ENCODE measurements at regions not wholly inside any gene's neighbourhood (a gene's known extent, or its start where the extent isn't known, plus 50 kb on each side); places are given as distances from the start of the nearest gene placed in this dataset.

DNA sequence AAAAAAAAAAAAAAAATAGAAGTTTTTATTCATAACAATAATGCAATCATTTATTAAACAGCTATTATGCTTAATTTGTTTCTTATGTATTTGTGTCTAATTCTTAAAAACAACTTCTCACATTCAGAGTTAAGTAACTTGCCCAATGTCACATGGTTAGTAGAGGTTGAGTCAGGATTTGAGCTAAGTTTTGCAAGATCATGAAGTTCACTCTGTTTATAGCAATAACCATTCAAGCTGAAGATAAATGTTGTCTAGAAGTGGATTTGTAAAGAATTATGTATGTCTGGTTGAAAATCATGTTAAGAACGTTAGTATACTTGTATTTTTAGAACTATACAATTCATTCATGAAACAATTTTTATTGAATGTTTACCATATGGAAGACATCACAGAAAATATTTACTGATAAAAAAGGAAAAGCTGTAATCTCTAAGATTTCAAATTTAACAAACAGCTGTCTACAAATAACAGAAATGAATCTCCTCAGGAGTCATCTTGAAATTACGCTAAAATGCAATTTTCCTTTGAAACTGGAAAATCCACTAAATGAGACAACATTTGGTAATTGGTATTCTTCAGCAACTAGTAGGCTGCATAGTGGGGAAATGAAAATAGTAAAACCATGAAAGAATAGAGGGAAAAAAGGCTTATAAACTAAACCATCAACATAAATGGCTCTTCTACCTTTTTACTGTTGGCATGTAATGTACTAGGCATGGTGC, 70.5 kb upstream of the AHR start:
- DNase-seq (ENCODE audit: low read depth in 2 of 2, low spot score in 1 of 2): no peak

DNA sequence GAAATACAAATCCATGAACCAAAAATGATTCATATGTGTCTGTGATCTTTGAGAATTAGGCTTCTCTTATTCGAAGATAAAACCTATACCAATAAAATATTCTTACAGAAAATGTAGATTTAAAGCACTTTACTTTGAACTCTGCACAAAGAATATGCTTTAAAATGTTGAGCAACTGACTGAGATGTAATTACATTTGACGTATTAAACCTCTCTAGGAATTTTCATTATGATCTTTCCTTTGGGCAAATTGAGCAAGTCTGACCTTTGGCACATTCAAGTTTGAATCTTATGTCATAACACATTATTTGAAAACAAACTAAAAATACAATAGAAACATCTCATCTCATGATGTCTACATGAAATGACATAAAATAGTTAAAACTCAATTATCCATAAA, 69.2 kb upstream of the AHR start:
- no peak for DNase-seq (ENCODE audit: low read depth in 2 of 2, low spot score in 1 of 2)

DNA sequence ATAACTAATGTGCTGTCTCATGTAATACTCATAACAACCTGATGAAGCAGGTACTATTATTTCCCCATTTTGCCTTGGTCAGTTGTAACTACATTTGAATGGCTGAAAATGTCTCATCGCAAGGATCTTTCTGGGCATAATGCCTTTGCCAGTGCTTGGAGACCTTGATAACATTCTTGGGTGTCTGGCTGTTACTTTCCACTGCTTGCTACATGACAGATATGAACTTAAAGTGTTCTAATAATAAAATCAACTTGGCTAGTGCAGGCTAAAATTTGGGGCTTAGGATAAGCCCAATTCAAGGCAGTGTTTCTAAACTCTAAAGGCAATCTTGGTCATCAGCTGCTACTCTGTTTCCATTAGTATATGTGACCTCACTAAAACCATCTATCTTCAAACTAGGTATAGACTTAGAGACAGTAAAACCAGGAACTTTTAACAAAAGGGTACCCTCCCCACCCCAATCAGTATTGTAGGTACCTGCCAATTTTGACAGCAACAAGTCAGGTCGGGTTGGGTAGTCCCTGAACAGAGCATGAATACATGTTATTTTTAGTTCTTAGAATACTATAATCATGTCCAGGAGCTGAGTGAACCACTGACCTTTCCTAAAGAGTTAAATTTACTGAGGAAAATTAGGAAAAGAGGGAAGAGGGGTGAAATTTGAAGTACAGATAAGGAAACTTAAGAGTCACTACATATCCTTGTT, 68.2 kb upstream of the AHR start:
- DNase-seq (ENCODE audit: low read depth in 2 of 2, low spot score in 1 of 2): no peak

DNA sequence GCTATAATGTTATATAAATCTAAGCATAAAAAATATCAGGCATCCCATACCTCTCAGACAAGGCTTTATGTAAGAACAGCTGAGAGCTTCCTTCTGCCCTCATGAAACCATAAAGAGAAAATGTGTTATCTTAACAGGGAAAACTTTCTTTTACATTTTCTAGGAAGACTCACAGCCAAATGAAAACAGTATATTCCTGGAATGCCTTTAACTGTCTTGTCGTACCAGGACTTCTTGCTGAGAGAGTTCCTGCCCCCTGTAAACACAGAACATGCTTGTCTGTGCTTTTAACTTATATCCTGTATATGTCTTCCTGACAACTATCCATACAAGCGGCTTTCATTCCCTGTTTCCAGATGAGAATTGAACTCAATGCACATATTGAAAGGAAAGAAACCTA, 64.8 kb upstream of the AHR start:
- DNase-seq (ENCODE audit: low read depth in 2 of 2, low spot score in 1 of 2): no peak

DNA sequence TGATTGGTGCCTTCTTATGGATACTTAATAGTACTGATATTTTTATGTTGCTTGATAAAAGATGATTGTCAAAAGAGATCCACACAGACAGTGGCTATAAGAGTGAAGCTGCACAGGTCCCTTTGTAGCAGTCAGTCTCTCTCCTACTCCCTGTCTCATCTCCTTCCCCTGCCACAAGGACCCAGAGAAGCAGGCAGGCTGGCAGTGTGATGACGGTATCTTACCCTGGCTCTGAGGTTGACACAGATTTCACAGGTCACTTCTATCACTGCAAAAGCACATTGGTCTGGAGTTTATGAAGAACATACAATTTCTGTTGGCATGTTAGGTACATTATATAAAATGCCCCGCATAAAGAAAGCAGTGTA, 64.4 kb upstream of the AHR start:
- DNase-seq (ENCODE audit: low read depth in 2 of 2, low spot score in 1 of 2): peak; percentile 9 to 23

DNA sequence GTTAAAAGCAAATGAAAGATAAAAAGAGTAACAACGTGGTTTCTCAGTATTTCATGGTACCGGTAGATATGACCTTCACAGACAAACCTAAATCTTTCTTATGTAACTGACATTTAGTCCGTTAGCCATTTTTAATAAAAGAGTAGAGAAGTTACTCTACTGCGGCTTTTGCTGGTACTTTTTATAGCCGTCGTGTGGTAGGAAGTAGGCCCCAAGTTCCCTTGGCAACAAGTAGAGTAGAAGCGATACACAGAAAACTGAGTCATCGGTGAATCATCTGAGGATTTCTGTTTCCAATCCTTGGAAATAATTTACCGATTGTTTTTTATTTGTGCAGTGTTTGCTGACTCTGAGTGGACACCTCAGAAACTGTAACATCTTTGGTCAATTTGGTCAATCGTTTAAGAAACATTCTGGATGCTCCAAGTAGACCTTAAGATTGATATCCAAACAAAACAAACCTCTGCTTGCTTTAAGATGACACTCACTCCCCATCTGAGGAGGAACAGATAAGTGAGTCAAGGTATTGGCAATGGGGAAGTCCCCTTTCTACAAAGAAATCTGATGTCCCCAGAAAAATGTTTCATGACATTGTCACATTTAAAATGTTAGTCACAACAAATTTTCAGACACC, 63.9 kb upstream of the AHR start:
- DNase-seq (ENCODE audit: low read depth in 2 of 2, low spot score in 1 of 2): peak; percentile 19 to 37

DNA sequence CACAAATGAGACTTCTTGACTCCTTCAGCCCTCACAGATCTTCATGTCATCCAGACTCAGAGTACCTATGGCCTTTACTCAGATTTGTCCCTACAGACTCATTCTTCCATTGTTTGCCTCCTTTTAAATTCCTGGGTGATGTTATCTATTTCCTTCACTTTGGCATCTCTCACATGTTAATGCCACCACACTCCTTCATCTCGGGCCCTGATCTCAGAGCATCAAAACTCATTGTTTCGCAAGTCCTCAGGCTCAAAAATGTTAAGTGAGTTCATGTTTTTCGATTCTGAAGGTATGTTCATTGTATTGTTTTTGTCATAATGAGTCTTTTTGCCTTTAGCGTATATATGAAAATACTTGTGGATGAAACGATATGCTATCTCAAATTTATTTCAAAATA, 62.3 kb upstream of the AHR start:
- no peak for DNase-seq (ENCODE audit: low read depth in 2 of 2, low spot score in 1 of 2)

DNA sequence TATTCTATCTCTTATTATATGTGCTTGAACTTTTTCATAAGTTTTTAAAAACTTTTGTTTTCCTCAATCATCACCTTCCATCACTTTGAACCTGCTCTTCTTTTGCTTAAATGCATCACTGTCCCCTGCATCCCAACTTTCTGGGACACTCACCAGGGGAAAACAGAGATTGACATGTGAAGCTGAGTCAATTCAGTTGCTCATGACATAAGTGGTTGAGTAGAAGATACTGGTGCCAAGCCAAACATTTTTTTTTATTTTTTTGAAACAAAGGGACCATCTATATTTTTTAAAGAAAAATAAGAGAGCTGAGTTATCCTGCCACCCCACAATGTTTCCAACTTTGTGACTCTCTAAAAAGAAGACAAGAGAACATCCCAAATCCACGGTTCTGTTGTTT, 61.8 kb upstream of the AHR start:
- no peak for DNase-seq (ENCODE audit: low read depth in 2 of 2, low spot score in 1 of 2)

DNA sequence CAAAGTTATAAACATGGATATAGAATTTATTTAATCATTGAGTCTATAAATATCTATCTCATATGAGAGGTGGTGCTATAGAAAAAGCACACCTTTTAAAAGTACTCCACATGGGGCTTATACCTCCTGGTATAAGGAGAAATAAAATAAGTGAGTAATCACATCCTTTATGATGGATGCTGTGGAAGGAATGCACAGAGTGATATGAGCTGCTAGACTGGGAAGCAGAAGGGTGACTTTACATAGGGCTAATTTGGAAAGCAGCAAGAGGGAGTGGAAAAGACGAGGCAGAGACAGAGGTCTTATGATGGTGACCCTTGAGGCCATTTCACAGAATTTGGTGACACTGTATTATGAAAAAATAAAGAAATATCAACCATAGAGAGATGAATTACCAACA, 59.4 kb upstream of the AHR start:
- DNase-seq (ENCODE audit: low read depth in 2 of 2, low spot score in 1 of 2): no peak

DNA sequence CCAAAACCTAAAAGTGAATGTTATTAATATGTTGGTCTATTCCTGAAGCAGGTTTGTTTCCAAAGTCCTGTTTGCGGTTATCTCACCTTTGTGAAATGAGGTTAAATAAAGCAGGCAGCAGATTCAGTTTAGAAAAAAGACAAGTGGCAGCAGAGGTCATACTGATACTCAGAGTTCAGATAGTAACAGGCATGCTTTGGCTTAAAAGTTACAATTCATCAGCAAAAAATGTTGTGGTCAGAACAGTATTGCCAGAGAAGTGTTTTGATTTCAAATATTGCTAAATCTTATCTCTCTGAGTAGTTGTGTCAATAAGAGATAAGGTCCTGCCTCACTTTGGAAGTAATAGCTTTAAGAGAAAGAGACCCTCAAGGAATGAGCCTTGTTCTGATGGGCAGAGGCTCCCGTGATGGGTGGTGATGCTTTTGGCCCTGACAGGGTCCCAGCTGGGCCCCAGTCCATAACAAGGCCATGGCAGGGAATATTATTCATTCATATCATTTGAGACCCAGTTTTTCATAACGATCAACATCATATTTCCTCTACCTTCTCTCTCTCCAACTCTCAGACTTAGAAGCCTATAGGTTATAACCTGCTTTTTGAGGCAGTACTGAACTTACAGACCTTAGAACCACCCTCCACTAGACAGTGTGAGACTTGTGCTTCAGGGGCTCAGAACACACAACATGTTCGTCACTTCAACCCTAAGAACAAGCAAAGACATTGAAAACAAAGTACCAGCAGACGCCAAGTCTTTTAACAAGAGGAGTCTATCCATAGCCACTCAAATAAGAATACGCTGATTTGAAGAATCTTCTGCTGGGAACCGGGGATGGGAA, 58.5 kb upstream of the AHR start:
- no peak for DNase-seq (ENCODE audit: low read depth in 2 of 2, low spot score in 1 of 2)

DNA sequence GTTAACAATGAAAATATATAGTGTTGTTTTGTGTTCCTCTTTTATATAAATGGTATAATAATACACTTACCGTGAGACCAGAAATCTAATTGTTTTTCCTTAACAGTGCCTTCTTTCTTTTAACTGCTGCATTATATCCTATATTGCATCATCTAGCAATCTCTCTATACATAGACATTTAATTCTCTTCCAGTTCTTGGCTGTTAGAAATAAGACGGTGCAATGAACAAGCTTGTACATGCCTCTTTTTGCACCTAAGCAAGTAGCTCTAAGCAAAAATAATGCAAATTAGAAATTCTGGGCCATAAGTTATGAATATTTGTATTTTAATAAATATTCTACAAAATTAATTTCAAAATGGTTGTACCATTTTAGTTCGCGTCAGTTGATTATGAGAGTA, 55.9 kb upstream of the AHR start:
- no peak for DNase-seq (ENCODE audit: low read depth in 2 of 2, low spot score in 1 of 2)

DNA sequence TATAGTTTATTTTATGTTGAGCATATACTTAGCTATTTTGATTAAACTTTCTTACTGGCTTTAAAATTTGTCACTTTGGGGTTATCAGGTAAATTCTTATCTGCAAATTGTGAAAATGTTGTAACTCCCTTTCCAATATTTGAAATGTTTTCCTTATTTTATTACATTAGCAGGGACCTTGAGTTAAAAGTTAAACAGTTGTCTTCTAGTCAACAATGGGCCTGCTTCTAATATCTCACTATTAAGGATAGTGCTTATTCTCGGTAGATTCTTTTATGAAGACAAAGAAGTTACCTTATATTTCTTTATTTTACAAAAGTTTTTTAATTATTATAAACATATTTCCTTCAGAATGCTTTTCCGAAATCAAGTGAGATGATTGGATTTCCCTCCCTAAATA, 53.7 kb upstream of the AHR start:
- no peak for DNase-seq (ENCODE audit: low read depth in 2 of 2, low spot score in 1 of 2)

DNA sequence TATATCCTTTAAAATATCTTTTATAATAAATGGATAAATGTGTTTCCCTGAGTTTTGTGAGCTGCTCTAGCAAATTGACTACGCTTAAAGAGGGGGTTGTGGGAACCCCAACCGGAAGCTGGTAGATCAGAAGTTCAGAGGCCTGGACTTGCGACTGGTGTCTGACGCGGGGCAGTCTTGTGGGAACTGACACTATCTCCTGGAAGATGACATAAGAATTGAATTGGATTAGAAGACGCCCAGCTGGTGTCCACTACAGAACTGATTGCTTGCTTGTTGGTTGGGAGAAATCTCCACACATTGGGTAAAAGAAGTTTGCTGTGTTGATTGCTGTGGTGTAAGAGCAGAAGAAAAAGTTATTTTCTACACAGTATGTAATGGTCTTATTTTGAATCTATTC, 51.1 kb upstream of the AHR start:
- DNase-seq (ENCODE audit: low read depth in 2 of 2, low spot score in 1 of 2): no peak

DNA sequence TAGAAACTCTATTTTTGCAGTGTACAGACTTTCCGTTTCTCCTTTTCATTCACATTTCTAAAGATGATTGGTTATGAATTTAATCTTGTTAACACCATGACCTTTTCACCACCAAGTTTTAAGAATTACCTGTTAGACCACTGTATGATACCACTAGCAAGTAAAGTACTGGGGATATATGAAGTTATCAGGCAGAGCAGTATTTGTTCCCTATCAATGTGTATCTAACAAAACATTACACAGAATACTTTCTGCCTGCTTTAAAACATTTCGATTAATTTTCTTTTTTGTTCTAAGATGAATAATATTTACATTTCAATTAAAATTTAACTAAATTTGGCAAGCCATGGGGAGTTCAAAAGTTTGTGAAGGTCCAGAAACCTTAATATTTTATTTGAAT, 49.9 kb upstream of the AHR start:
- no peak for DNase-seq (ENCODE audit: low read depth in 2 of 2, low spot score in 1 of 2)

Data from stimulated activated CD8-positive, alpha-beta memory T cell treated with anti-CD3 and anti-CD28 coated beads, Interleukin-4, amount 100 ng/mL, for 1 hour (primary cell).